SU-DHL-6 (cell line): ENCODE measurements at regions not wholly inside any gene's neighbourhood (a gene's known extent, or its start where the extent isn't known, plus 50 kb on each side); places are given as distances from the start of the nearest gene placed in this dataset.

Experiments
- CTCF ChIP-seq: fragments of 200-600 bp; sonication (generic); IDR thresholded peaks from one replicate; pipeline ENCODE4 v1.5.1; 2017; ENCODE audit warnings: antibody characterized with exemption, mild to moderate bottlenecking, low read length, moderate library complexity; ENCODE audit not compliant: insufficient read depth, poor library complexity, severe bottlenecking
- EZH2phosphoT487 ChIP-seq: fragments of 200-600 bp; sonication (generic), shearing (Covaris generic); conservative IDR thresholded peaks from 2 replicates; pipeline ENCODE4 v1.6.1; 2018; ENCODE audit warnings: mild to moderate bottlenecking, antibody characterized with exemption, low read length, moderate library complexity, mixed read lengths

DNA sequence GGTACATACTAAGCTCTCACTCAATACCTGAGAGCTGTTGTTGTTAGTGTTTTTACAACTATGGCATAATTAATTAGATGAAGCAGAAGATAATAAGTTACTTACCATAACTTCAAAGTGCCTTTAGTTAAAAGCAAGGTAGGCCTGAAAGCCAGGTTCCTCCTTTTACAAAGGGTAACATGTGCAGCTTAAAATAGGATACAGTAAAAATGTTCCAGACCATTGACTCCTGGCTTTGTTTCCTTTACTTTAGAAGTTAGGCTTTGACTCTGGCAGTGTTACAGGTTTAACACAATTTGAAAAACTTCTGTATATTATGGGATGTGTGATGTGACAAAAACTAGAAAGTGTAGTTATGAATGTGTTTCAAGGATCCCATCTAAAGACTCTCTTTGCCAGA is 522.5 kb downstream of the EPM2A start:
- TF ChIP-seq CTCF (no peak), EZH2phosphoT487 (no peak)
